SK-N-SH treated with all-trans-retinoic acid at 6 μM for 48 hours (cell line): ENCODE measurements at regions not wholly inside any gene's neighbourhood (a gene's known extent, or its start where the extent isn't known, plus 50 kb on each side); places are given as distances from the start of the nearest gene placed in this dataset.

Source experiments
- ATAC-seq: fragments of 200-7000 bp; cut with Tn5 transposase; 3 replicates; pipeline ENCODE4 v1.9.1; 2020; ENCODE audit warnings: mild to moderate bottlenecking, moderate library complexity
- ARNTL ChIP-seq: fragments of 450-650 bp; formaldehyde crosslinking; IDR thresholded peaks from 2 replicates; pipeline ENCODE4 v1.5.0; 2020; ENCODE audit warnings: low read depth, mild to moderate bottlenecking, moderate library complexity, borderline replicate concordance
- BACH2 ChIP-seq: fragments of 250-450 bp; sonication (Bioruptor Pico); IDR thresholded peaks from 2 replicates; pipeline ENCODE4 v1.9.0; 2021; ENCODE audit warnings: mild to moderate bottlenecking, borderline replicate concordance
- CSDC2 ChIP-seq: fragments of 250-450 bp; sonication (Bioruptor Pico); IDR thresholded peaks from 2 replicates; pipeline ENCODE4 v1.5.0; 2020; ENCODE audit warnings: mild to moderate bottlenecking, moderate library complexity
- ESRRG ChIP-seq: fragments of 250-450 bp; sonication (Bioruptor Pico); IDR thresholded peaks from 2 replicates; pipeline ENCODE4 v1.6.1; 2021; ENCODE audit warnings: mild to moderate bottlenecking
- GLIS3 ChIP-seq: fragments of 250-450 bp; sonication (Bioruptor Pico); IDR thresholded peaks from 2 replicates; pipeline ENCODE4 v1.5.0; 2020; ENCODE audit warnings: mild to moderate bottlenecking, moderate library complexity
- ISL1 ChIP-seq: fragments of 250-450 bp; sonication (Bioruptor Pico); IDR thresholded peaks from 2 replicates; pipeline ENCODE4 v2.1.2; 2022; ENCODE audit warnings: mild to moderate bottlenecking, moderate library complexity
- OSR1 ChIP-seq: fragments of 250-450 bp; sonication (Bioruptor Pico); IDR thresholded peaks from 2 replicates; pipeline ENCODE4 v1.8.0; 2022; ENCODE audit warnings: moderate library complexity, mild to moderate bottlenecking, inconsistent platforms
- RARB ChIP-seq: fragments of 250-450 bp; sonication (Bioruptor Pico); IDR thresholded peaks from 2 replicates; pipeline ENCODE4 v1.8.0; 2021; ENCODE audit warnings: mild to moderate bottlenecking, moderate library complexity
- TCF4 ChIP-seq: fragments of 250-450 bp; sonication (Bioruptor Pico); IDR thresholded peaks from 2 replicates; pipeline ENCODE4 v1.8.0; 2021; ENCODE audit warnings: mild to moderate bottlenecking, moderate library complexity, borderline replicate concordance
- TOX ChIP-seq: fragments of 250-450 bp; sonication (Bioruptor Pico); IDR thresholded peaks from 2 replicates; pipeline ENCODE4 v1.8.0; 2021; ENCODE audit warnings: mild to moderate bottlenecking, moderate library complexity, borderline replicate concordance
- TSHZ2 ChIP-seq: fragments of 250-450 bp; sonication (Bioruptor Pico); IDR thresholded peaks from 2 replicates; pipeline ENCODE4 v1.5.0; 2020; ENCODE audit warnings: mild to moderate bottlenecking, moderate library complexity
- ZC3H10 ChIP-seq: fragments of 250-450 bp; sonication (Bioruptor Pico); IDR thresholded peaks from 2 replicates; pipeline ENCODE4 v1.5.1; 2021; ENCODE audit warnings: mild to moderate bottlenecking, moderate library complexity
- ZFP30 ChIP-seq: fragments of 450-650 bp; formaldehyde crosslinking; IDR thresholded peaks from 2 replicates; pipeline ENCODE4 v1.5.0; 2022; ENCODE audit warnings: mild to moderate bottlenecking, moderate library complexity
- ZNF565 ChIP-seq: fragments of 450-650 bp; formaldehyde crosslinking; conservative IDR thresholded peaks from 2 replicates; pipeline ENCODE4 v1.5.0; 2020; ENCODE audit warnings: low read depth, mild to moderate bottlenecking, moderate library complexity
- ZNF70 ChIP-seq: fragments of 450-650 bp; formaldehyde crosslinking; IDR thresholded peaks from 2 replicates; pipeline ENCODE4 v1.5.0; 2020; ENCODE audit warnings: mild to moderate bottlenecking, moderate library complexity
- ZNF8 ChIP-seq: fragments of 450-650 bp; formaldehyde crosslinking; IDR thresholded peaks from 2 replicates; pipeline ENCODE4 v1.5.0; 2020; ENCODE audit warnings: mild to moderate bottlenecking, moderate library complexity
- TF ChIP-seq, protein P1 (sequence below): fragments of 250-450 bp; sonication (Bioruptor Pico); IDR thresholded peaks from 2 replicates; pipeline ENCODE4 v1.5.1; 2020; ENCODE audit warnings: low read depth, mild to moderate bottlenecking, moderate library complexity
- TF ChIP-seq, protein P2 (sequence below): fragments of 250-450 bp; sonication (Bioruptor Pico); IDR thresholded peaks from 2 replicates; pipeline ENCODE4 v1.8.0; 2021; ENCODE audit warnings: low read depth, mild to moderate bottlenecking, moderate library complexity, borderline replicate concordance

DNA sequence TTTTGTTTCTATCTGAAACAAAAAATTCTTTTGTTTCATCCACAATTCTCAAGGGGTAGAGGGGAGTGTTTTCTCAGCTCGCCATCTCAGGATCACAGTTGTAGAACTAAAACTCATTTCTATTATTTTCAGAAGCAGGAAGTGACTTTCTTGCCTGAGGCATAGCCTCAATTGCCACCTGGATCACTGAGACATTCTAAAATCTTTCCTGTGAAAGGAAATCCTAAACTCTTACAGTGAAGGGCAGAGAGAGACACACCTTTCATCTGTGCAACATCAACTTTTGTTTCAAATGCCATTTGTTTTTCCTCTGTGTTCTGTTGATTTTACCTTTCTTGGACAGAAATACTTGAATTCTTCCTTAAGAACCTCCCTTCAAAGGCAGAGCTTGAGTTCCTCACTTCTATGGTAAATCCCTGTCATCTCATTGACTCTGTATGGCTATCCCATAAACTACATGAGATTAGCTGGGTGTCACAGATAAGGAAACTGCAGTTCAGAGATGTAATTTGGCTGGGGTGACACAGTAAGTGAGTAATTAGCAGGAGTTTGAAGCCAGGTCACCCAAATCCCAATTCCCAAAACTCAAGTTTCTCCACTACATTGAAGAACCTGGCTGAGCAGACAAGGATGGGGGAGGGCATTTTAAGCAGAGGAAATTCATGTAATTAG lies 224.4 kb upstream of the HTR2A start (continued):
- TF ChIP-seq ZNF565 (CRISPR knock-in tag) (no peak), ZC3H10 (CRISPR knock-in tag) (no peak), TOX (CRISPR knock-in tag) (no peak), ZNF8 (CRISPR knock-in tag) (no peak), OSR1 (CRISPR knock-in tag) (no peak), BACH2 (CRISPR knock-in tag) (no peak)
- TF ChIP-seq, protein P1, sequence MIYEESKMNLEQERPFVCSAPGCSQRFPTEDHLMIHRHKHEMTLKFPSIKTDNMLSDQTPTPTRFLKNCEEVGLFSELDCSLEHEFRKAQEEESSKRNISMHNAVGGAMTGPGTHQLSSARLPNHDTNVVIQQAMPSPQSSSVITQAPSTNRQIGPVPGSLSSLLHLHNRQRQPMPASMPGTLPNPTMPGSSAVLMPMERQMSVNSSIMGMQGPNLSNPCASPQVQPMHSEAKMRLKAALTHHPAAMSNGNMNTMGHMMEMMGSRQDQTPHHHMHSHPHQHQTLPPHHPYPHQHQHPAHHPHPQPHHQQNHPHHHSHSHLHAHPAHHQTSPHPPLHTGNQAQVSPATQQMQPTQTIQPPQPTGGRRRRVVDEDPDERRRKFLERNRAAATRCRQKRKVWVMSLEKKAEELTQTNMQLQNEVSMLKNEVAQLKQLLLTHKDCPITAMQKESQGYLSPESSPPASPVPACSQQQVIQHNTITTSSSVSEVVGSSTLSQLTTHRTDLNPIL (CRISPR knock-in tag): no peak
- TF ChIP-seq, protein P2, sequence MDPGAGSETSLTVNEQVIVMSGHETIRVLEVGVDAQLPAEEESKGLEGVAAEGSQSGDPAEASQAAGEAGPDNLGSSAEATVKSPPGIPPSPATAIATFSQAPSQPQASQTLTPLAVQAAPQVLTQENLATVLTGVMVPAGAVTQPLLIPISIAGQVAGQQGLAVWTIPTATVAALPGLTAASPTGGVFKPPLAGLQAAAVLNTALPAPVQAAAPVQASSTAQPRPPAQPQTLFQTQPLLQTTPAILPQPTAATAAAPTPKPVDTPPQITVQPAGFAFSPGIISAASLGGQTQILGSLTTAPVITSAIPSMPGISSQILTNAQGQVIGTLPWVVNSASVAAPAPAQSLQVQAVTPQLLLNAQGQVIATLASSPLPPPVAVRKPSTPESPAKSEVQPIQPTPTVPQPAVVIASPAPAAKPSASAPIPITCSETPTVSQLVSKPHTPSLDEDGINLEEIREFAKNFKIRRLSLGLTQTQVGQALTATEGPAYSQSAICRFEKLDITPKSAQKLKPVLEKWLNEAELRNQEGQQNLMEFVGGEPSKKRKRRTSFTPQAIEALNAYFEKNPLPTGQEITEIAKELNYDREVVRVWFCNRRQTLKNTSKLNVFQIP (CRISPR knock-in tag): no peak

DNA sequence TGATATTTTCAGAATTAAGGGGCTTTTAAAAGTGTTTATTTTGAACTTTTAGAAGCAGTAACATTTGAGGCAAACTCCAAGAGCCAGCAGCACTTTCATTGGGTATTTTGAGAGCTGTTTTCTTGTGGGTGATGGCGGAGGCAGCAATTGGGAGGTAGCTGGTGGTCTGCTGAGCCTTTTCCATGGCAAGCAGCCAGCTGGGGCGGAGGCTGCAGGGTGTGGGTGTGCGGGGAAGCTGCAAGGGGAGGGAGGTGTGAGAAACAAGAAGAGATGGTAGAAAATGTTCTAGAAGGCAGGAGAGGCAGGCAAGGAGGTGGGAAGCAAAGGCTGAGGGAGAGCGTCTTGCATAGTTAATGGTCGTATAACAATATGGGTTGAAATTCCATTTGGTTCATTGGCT lies 223.4 kb upstream of the HTR2A start:
- no peak for ATAC-seq
- TF ChIP-seq, protein P1 (CRISPR knock-in tag): no peak
- TF ChIP-seq ISL1 (no peak), TSHZ2 (CRISPR knock-in tag) (no peak), CSDC2 (no peak), GLIS3 (CRISPR knock-in tag) (no peak), ESRRG (CRISPR knock-in tag) (no peak), TCF4 (CRISPR knock-in tag) (no peak), ZNF565 (CRISPR knock-in tag) (no peak), RARB (no peak), ARNTL (no peak), BACH2 (CRISPR knock-in tag) (no peak)

GRCh38 chr13:47119575-47120235 lies 222.9 kb upstream of the HTR2A start:
- peak; percentile 66 for ATAC-seq
- no peak for TF ChIP-seq TCF4 (CRISPR knock-in tag)
- no peak for TF ChIP-seq TOX (CRISPR knock-in tag)
- TF ChIP-seq ZNF565 (CRISPR knock-in tag): no peak
- TF ChIP-seq ZFP30 (CRISPR knock-in tag): no peak
- TF ChIP-seq ISL1: no peak
- TF ChIP-seq OSR1 (CRISPR knock-in tag): no peak
- no peak for TF ChIP-seq TSHZ2 (CRISPR knock-in tag)
- no peak for TF ChIP-seq BACH2 (CRISPR knock-in tag)
- no peak for TF ChIP-seq ZC3H10 (CRISPR knock-in tag)
- no peak for TF ChIP-seq ZNF70 (CRISPR knock-in tag)
- no peak for TF ChIP-seq CSDC2
- no peak for TF ChIP-seq GLIS3 (CRISPR knock-in tag)
